ENCODE measurements at regions not wholly inside any gene's neighbourhood (a gene's known extent, or its start where the extent isn't known, plus 50 kb on each side); places are given as distances from the start of the nearest gene placed in this dataset.

- TF ChIP-seq CTCF (IDR thresholded peaks at IDR 0.05; ENCODE audit: insufficient read depth, low read depth, low read length) (no peak), EZH2 (IDR thresholded peaks at IDR 0.05; ENCODE audit: insufficient read depth, low read length) (no peak)
These were observed 679.0 kb upstream of the CA10 start for GRCh38 chr17:52837492-52837891.

Measured in astrocyte (in vitro differentiated cells and primary cell).